ENCODE measurements at regions not wholly inside any gene's neighbourhood (a gene's known extent, or its start where the extent isn't known, plus 50 kb on each side); places are given as distances from the start of the nearest gene placed in this dataset.

DNA sequence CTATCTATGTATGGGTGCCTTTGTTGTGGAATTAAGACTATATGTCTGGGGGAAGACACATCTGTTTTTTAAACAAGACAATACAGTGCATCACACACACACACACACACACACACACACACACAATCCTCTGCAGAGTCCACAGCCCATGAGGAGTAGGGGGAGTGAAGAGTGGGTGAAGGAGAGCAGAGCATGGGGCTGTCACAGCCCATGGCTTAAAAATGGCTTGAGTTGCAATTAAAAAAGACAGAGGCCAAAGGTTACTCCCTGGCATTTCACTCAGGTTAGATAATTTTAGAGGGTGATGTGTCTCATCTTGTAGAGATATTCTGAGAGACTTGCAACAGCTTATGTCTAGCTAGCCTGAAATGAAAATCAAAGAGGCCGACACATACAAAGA is 176.5 kb upstream of the PLXNA2 start:
- Mint-ChIP-seq H3K27ac (ENCODE audit: unreplicated experiment) (no peak overlapping the region), H3K36me3 (ENCODE audit: unreplicated experiment) (no peaks in the 10 kb centered on the region), H3K27me3 (ENCODE audit: unreplicated experiment) (no peaks in the 10 kb centered on the region), H3K4me3 (ENCODE audit: unreplicated experiment) (no peak overlapping the region), H3K4me1 (ENCODE audit: low read depth, unreplicated experiment) (peaks cover 5% of the 10 kb centered on the region), H3K9me3 (ENCODE audit: unreplicated experiment) (peaks cover 3% of the 10 kb centered on the region)
- TF ChIP-seq, protein P1, sequence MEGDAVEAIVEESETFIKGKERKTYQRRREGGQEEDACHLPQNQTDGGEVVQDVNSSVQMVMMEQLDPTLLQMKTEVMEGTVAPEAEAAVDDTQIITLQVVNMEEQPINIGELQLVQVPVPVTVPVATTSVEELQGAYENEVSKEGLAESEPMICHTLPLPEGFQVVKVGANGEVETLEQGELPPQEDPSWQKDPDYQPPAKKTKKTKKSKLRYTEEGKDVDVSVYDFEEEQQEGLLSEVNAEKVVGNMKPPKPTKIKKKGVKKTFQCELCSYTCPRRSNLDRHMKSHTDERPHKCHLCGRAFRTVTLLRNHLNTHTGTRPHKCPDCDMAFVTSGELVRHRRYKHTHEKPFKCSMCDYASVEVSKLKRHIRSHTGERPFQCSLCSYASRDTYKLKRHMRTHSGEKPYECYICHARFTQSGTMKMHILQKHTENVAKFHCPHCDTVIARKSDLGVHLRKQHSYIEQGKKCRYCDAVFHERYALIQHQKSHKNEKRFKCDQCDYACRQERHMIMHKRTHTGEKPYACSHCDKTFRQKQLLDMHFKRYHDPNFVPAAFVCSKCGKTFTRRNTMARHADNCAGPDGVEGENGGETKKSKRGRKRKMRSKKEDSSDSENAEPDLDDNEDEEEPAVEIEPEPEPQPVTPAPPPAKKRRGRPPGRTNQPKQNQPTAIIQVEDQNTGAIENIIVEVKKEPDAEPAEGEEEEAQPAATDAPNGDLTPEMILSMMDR (IDR thresholded peaks at IDR 0.05; ENCODE audit: partially characterized antibody, unreplicated experiment), result no peak
- no peak for DNase-seq

DNA sequence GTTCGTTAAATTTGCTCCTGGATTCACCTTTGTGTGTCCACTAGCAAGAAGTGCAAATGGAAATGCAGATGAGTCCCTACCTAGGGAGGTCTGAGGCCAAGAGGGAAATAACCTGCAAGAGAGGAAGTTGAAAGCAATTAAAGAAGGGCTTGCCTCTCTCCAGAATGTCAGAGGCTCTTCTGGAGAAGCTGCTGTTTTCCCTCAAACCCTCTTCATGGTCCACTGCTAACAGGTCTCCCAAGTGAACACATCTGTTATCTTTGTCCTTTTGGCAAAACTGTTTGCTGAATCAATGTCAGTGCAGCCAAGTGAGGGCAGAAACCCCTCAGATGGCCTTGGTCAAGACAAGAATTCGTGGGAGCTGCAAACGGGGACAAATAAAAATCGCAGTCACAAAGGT is 177.3 kb upstream of the PLXNA2 start:
- H3K9me3 Mint-ChIP-seq (ENCODE audit: unreplicated experiment), result peaks cover 3% of the 10 kb centered on the region
- H3K4me1 Mint-ChIP-seq (ENCODE audit: low read depth, unreplicated experiment), result peaks cover 5% of the 10 kb centered on the region
- H3K36me3 Mint-ChIP-seq (ENCODE audit: unreplicated experiment), result no peaks in the 10 kb centered on the region
- no peak for DNase-seq
- TF ChIP-seq, protein P1 (IDR thresholded peaks at IDR 0.05; ENCODE audit: partially characterized antibody, unreplicated experiment), result no peak
- H3K4me3 Mint-ChIP-seq (ENCODE audit: unreplicated experiment), result no peak overlapping the region
- no peak overlapping the region for H3K27ac Mint-ChIP-seq (ENCODE audit: unreplicated experiment)
- no peaks in the 10 kb centered on the region for H3K27me3 Mint-ChIP-seq (ENCODE audit: unreplicated experiment)

DNA sequence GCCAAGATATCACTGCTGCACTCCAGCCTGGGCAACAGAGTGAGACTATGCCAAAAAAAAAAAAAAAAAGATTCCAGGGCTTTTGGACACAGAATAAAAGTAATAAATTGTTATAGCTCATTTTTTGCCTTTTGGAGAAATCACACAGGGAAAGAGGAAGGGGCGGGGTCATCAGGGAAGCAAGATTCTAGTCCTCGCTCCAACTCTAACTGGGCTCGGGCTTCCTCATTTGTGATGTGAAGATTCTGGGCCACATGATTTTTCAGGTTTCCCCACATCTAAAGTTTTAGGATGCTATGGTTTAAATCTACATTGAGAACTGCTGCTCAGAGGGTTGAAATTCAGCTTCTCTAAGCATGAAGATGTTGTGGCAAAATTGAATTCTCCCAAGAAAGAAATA is 179.3 kb upstream of the PLXNA2 start:
- TF ChIP-seq, protein P1 (IDR thresholded peaks at IDR 0.05; ENCODE audit: partially characterized antibody, unreplicated experiment), result no peak
- Mint-ChIP-seq H3K9me3 (ENCODE audit: unreplicated experiment) (no peaks in the 10 kb centered on the region), H3K4me1 (ENCODE audit: low read depth, unreplicated experiment) (peaks cover 7% of the 10 kb centered on the region), H3K27ac (ENCODE audit: unreplicated experiment) (no peak overlapping the region), H3K4me3 (ENCODE audit: unreplicated experiment) (no peak overlapping the region), H3K27me3 (ENCODE audit: unreplicated experiment) (no peaks in the 10 kb centered on the region), H3K36me3 (ENCODE audit: unreplicated experiment) (no peaks in the 10 kb centered on the region)
- no peak for DNase-seq

DNA sequence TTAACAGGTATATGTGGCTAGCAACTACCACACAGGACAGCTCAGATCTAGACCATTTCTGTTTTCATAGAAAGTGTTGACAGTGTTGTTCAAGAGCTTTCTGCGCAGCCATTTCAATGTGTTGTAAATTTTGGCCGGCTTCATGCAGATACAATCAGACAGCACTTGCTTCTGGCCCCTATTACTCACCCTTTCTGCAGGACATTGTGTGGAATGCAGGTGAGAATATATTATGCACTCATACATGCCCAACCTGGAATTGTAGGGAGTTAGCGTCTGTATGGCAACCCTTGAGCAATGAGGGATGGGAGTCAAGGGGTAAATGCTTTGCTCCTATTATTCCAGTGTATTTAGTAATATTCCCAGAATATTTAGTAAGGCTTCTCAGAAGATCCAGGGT is 180.9 kb upstream of the PLXNA2 start:
- Mint-ChIP-seq H3K27me3 (ENCODE audit: unreplicated experiment) (no peaks in the 10 kb centered on the region), H3K27ac (ENCODE audit: unreplicated experiment) (no peak overlapping the region), H3K4me3 (ENCODE audit: unreplicated experiment) (no peak overlapping the region), H3K9me3 (ENCODE audit: unreplicated experiment) (peaks cover 3% of the 10 kb centered on the region), H3K36me3 (ENCODE audit: unreplicated experiment) (no peaks in the 10 kb centered on the region), H3K4me1 (ENCODE audit: low read depth, unreplicated experiment) (peaks cover 18% of the 10 kb centered on the region)
- no peak for DNase-seq
- TF ChIP-seq, protein P1 (IDR thresholded peaks at IDR 0.05; ENCODE audit: partially characterized antibody, unreplicated experiment), result no peak

- H3K4me1 Mint-ChIP-seq (ENCODE audit: low read depth, unreplicated experiment), result peaks cover 15% of the 10 kb centered on the region
- H3K4me3 Mint-ChIP-seq (ENCODE audit: unreplicated experiment), result no peak overlapping the region
- no peak for DNase-seq
- peaks cover 3% of the 10 kb centered on the region for H3K9me3 Mint-ChIP-seq (ENCODE audit: unreplicated experiment)
- H3K36me3 Mint-ChIP-seq (ENCODE audit: unreplicated experiment), result no peaks in the 10 kb centered on the region
- TF ChIP-seq, protein P1 (IDR thresholded peaks at IDR 0.05; ENCODE audit: partially characterized antibody, unreplicated experiment), result no peak
- H3K27me3 Mint-ChIP-seq (ENCODE audit: unreplicated experiment), result no peaks in the 10 kb centered on the region
- no peak overlapping the region for H3K27ac Mint-ChIP-seq (ENCODE audit: unreplicated experiment)
Observed at GRCh38 chr1:208430220-208430619, 186.0 kb upstream of the PLXNA2 start.
